ENCODE measurements at regions not wholly inside any gene's neighbourhood (a gene's known extent, or its start where the extent isn't known, plus 50 kb on each side); places are given as distances from the start of the nearest gene placed in this dataset.
"Not testable (repeated sequence)": the region's sequence is repeated elsewhere in the genome, so short reads cannot be mapped to it uniquely, and the experiment has no call there.

DNA sequence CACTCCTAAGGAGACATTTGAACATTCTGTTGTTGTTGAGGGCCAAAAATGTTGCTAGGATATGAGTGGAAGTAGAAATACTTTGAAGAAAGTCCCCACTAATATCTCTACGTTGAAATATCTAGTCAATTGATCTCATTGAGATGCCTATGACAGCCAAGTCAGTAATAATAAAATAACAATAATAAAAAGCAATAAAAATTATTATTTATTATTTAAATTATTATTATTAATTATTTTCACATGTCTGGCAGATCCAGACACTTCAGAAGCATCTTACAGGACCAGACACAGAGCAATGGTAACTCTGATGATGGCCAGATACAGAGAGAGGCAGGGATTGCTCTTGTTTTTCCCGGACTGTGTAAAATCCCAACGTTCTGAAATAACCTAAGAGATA is 143.5 kb upstream of the PALMD start:
- no peak for ATAC-seq

DNA sequence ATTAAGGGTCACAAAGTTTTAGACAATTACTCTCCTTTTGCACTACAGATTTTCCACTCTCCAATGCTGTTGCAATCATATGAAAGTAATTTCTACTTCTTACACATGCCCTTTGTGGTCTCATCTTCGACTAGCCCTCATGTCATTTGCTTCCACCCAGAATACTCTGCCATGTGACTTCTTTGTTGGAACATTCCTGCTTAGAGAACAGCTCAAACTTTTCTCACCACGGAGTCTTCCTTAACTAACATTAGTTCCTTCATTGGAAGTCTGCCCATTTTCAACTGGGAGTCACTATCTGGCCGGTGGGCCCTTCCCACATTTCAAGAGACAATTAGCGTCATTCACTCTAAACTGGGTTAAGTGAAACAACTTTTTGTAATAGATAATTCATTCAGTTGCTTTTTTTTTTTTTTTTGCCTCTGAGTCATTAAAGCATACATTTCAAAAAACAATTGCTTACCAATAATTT is 142.6 kb upstream of the PALMD start:
- ATAC-seq: no peak

DNA sequence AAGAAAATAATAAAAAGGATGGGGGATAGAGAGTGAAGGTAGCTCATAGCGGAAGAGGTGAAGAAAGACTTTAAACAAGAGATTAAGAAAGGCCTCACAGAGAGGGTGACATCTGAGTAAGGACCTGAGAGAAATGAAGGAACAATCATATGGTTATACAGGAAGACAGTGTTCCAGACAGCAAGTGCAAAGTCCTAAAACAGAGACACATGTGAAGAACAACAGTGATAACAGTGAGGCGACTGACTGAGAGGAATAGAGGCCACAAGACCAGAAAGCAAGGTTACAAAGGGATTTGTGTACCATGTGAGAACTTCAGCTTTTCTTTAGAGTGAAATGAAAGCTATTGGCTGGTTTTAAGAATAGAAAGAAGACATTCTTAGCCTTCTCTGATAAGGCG is 141.6 kb upstream of the PALMD start:
- no peak for ATAC-seq

DNA sequence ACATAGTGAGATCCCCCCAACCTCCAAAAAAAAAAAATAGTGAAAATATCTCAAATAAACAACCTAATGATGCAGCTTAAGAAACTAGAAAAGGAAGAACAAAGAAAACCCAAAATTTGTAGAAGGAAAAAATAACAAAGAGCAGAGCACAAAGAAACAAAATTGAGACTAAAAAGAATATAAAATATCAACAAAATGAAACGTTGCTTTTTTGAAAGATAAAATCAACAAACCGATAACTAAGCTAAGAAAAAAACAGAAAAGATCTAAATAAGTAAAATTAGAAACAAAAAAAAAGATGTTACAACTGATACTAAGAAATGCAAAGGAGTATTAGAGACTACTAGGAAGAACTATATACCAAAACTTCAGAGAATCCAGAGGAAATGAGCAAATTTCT is 139.3 kb upstream of the PALMD start:
- ATAC-seq: no peak

DNA sequence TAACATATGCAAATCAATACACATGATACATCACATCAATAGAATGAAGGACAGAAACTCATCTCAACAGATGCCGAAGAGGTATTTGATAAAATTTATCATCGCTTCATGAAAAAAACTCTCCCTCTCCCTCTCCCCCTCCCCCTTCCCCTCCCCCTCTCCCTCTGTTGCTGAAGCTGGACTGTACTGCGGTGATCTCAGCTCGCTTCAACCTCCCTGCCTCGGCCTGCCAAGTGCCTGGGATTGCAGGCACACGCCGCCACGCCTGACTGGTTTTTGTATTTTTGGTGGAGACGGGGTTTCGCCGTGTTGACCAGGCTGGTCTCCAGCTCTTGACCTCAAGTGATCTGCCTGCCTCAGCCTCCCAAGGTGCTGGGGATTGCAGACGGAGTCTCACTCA is 138.5 kb upstream of the PALMD start:
- ATAC-seq: not testable (repeated sequence)

DNA sequence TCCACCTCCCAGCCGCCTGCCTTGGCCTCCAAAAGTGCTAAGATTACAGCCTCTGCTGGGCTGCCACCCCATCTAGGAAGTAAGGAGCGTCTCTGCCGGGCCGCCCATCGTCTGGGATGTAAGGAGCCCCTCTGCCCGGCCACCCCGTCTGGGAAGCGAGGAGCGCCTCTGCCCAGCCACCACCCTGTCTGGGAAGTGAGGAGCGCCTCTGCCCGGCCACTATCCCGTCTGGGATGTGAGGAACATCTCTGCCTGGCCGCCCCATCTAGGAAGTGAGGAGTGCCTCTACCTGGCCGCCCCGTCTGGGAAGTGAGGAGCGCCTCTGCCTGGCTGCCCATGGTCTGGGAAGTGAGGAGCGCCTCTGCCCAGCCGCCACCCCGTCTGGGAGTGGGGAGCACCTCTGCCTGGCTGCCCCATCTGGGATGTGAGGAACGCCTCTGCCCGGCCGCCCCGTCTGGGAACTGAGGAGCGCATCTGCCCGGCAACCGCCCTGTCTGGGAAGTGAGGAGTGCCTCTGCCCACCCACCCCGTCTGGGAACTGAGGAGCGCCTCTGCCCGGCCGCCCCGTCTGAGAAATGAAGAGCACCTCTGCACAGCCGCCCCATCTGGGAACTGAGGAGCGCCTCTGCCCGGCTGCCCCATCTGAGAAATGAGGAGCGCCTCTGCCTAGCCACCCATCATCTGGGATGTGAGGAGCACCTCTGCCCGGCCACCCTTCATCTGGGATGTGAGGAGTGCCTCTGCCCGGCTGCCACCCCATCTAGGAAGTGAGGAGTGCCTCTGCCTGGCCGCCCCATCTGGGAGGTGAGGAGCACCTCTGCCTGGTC is 137.8 kb upstream of the PALMD start:
- ATAC-seq: no peak

DNA sequence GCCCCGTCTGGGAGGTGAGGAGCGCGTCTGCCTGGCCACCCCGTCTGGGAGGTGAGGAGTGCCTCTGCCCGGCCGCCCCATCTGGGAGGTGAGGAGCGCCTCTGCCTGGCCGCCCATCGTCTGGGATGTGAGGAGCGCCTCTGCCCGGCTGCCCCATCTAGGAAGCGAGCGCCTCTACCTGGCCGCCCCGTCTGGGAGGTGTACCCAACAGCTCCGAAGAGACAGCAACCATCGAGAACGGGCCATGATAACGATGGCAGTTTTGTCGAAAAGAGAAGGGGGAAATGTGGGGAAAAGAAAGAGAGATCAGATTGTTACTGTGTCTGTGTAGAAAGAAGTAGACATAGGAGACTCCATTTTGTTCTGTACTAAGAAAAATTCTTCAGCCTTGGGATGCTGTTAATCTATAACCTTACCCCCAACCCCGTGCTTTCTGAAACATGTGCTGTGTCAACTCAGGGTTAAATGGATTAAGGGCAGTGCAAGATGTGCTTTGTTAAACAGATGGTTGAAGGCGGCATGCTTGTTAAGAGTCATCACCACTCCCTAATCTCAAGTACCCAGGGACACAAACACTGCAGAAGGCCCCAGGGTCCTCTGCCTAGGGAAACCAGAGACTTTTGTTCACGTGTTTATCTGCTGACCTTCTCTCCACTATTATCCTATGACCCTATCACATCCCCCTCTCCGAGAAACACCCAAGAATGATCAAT is 137.0 kb upstream of the PALMD start:
- ATAC-seq: not testable (repeated sequence)

DNA sequence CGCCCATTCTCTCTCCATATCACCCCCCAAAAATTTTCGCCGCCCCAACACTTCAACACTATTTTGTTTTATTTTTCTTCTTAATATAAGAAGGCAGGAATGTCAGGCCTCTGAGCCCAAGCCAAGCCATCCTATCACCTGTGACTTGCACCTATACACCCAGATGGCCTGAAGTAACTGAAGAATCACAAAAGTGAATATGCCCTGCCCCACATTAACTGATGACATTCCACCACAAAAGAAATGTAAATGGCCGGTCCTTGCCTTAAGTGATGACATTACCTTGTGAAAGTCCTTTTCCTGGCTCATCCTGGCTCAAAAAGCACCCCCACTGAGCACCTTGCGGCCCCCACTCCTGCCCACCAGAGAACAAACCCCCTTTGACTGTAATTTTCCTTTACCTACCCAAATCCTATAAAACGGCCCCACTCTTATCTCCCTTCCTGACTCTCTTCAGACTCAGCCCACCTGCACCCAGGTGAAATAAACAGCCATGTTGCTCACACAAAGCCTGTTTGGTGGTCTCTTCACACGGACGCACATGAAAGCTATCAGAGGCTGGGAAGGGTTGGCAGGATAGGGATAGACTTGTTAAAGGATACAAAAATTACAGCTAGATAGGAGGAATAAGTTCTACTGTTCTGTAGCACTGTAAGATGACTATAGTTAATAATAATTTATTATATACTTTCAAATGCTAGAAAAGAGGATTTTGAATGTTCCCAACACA is 130.9 kb upstream of the PALMD start:
- ATAC-seq: not testable (repeated sequence)

DNA sequence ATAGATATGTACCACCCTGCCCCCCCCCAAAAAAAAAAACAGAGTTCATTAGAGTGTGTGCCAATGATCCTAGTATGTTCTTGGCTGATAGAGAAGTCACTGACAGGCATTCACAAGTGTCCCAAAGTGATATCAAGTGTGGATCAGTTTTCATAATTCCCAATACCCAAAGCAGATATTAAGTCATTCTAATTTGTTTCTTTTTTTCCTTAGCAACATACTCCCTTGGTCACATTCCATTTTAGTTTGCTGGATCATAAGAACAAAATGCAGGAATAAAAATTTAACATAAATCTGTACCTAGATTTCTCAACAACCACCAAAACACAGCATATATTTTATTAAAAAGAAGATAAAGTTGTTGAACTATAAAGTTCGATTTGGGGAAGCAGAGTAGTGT is 129.8 kb upstream of the PALMD start:
- ATAC-seq: no peak

DNA sequence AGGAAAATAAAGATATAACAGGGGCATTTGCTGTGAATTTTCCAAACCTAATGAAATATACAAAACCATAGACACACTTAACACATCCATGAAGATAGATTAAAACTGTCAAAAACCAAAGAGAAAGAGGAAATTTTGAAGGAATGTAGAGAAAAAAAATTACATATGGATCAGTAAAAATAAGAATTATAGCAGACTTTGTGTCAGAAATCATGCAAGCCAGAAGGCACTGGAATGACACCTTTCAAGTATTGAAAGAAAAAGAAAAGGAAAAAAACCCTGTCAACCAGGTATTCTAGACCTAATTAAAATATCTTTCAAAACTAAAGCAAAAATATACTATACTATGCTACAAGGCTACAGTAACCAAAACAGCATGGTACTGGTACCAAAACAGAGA is 125.8 kb upstream of the PALMD start:
- no peak for ATAC-seq

DNA sequence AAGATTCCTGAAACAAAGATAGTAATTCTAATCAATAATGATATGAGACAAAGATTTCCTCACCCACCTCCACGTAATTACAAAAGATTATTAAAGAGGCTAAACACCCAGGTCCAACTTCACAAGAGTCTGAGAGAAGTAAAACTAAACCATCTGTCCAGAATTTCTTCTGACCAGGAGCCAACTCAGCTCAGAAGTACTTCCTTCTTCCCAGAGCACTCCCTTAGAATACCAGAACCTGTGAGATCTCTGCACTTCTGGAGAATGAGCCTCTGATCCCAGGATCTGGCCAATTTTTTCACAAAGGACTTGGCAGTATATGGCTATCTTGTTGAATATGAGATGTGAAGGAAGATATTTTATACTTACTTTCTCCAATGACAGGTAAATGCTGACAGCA is 120.6 kb upstream of the PALMD start:
- no peak for ATAC-seq

DNA sequence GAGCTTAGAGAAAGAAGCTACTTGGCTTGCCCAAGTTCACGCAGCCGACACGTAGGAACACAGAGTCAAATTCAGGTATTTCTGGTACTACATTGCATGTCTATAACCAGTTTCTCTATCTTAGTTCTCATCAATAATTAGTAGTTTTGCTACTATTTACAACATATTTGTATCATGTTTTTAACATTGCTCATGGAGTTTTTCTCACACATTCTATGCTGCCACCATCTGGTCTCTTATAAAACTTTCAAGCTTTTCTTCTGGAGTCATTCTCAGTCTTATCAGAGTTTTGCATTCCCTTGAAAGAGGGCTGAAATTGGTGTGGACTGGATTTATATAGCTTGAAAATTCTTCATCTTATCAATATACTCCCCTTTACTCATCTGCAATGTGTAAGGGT is 118.8 kb upstream of the PALMD start:
- no peak for ATAC-seq

DNA sequence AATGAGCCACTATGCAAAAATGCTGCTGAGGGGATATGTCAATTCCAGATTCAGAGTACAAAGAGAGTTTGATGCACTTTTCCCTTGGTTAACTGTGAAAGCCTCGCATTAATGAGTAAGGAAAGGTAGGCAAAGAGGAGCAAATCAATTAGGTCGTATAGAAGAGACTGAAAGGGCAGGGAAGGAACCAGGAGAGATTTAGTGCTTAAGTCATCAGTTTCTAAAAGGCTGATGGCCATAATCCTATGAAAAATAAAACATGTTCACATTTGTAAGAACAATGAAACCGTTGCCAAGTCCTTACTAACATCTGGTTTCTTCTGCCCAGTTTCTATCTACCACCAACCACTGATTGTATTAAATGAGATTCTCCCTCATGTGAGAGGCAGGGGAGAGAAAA is 118.4 kb upstream of the PALMD start:
- no peak for ATAC-seq

DNA sequence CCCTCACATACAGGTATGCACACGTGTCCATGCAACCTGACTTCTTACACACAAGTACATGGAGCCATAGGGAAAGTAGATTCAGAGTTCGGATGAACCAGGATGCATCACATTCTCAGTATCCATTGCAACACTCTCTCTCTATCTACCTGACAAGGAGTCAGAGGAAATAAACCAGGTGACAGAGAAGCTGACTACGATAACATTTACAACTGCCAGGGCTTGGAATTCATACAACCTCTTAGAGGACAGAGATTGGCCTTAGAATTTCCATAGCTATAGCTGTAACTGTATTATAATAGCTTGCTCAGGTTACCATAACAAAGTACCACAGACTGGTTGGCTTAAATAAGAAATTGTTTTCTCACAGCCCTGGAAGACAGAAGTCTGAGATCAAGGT is 116.9 kb upstream of the PALMD start:
- no peak for ATAC-seq

DNA sequence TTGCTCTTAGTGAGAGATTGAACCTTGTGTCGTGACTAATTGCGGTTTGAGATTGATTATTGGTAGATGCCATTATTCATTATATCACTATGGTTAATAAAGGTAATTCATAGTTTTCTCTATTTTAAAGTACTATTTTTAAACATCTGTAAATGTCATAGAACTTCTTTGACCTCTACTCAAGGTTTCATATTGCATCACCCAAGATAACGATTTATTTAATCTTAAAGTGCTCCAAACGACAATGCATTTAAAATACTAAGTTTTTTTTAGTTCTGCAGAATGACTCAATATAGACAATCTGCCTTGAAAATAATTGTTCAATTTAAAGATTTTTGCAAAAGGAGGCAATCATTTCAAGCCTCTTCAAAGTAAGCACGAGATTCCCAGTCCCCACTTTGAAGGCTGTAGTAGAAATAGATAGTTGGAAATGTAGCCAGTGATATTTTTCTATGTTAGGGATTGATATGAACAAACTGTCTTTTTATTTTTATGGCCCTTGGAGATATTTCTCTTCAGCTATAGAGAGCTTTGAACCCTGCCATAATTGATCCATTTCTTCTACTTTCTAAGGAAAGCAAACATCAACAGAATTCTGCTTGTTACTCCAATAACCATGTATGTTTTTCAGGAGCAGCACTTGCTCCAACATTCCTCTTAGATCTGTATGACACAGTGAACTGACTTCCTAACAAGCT is 114.2 kb upstream of the PALMD start:
- ATAC-seq: no peak

DNA sequence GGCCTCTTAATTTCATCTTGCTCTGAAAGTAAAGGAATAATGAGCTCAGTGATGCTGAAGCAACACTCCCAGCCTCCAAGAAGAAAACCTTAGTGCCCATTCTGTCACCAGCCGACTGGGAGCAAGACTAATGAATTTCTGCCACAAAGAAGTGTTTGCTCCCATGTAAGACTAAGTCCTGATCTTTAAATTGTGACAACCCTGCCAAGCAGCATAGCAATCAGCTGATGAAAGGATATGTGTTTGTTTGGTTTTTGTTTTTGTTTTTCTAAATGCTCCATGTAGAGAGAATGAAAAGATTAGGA is 113.7 kb upstream of the PALMD start:
- no peak for ATAC-seq

DNA sequence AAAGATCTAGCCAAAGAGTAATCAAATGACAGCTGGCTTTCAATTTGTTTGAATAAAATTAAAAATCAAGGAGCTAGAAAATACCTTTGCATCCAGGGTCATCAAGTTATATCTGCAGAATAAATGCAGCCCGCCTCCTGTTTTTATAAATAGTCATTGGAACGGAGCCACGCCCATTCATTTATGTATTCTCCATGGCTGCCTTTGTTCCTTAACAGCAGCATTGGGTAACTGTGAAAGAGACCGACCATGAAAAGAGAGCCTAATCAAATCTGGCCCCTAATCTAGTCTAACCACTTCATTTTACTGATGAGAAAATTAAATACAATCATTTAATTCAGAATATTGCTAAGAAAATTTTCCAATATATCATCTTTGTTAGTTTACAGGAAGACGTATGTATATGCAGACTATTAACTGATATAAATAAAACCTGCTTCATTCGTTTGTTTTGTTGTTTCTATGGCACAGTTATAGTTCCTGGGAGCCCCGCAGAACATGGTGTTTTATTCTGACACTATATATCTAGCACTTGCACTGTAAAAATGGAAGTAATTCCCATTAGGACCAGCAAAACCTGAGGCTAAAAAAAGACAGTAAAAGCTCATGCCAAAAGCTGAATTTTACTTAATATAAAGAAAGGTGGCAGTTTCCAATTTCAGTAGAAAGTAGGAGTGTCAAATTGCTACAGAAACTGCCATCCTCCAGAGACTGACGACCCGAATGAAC is 111.8 kb upstream of the PALMD start:
- ATAC-seq: no peak

DNA sequence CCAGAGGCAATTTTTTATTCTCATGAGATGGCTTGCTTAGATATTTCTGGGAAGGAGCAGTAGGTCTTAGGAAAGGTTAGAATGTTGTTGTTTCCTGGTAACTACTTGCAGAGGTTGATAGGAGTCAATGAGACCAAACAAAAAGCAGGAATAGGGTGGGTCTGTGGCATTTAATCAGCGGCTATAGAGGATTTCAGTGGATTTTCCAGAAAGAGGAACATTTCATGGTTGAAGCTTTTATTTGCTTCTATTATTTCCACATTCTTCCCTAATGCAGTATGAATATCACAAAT is 111.3 kb upstream of the PALMD start:
- ATAC-seq: no peak

DNA sequence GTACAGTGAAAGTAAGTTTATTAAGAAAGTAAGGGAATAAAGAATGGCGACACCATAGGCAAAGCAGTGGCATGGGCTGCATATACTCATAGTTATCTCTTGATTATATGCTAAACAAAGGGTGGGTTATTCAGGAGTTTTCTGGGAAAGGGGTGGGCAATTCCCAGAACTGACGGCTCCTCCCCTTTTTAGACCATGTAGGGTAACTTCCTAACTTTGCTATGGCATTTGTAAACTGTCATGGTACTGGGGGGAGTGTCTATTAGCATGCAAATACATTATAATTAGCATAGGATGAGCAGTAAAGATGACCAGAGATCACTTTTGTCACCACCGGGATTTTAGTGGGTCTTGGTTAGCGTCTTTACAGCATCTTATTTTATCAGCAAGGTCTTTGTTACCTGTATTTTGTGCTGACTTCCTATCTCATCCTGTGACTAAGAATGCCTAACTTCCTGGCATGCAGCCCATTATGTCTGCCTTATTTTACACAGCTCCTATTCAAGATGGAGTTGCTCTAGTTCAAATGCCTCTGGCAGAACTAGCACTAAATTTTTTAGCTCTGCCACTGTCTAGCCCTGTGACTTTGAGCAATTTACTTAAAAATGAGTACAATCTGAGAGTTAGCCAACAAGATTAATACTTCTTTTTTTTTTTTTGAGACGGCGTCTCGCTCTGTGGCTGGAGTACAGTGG is 110.3 kb upstream of the PALMD start:
- ATAC-seq: no peak

DNA sequence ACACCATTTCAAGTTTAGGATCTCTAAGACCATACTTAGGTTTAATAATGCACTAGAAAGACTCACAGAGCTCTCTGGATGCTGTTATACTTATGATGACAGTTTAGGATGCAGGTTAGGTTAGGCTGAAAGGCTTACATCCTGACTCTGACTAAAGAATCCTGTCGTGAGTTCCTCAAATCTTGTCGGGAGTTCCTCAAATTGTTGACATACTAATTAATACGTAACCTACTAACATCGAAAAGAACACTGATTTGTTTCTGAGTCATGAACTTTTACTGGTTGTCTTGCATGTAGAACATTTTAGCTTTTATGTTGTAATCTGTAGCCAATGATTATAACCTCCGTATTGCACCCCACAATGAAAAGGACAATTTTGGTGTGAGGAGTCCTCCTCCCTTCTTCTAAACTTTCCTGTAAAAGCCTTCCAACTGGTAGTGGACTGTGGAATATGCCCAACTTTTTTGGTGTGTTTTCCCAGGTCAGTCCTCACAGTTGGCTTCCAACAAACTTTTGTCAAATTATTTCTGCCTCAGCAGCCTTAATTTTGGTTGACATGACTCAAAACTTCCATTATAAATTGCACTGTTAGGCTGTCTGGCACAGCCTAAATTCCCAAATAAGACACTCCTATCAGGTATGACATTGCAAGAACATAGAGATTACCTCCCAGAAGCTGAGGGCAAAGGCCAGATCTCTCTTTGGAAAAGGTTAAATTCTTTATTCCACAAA is 107.9 kb upstream of the PALMD start:
- ATAC-seq: no peak

DNA sequence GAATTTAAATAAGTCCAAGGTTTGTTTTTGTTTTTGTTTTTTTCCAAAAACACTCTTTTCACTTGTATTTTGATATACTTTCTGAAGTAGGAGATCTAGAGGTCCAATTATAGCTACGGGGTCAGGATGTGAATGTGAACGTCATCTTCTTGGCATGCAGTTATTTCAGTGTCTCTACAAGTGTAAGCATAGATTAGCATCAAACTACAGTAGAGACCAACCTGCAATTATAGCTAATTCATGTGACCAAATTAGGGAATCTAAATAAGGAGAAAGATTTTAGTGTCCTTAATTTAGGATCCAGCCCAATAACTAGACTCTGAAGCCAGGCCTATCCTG is 107.3 kb upstream of the PALMD start:
- no peak for ATAC-seq

DNA sequence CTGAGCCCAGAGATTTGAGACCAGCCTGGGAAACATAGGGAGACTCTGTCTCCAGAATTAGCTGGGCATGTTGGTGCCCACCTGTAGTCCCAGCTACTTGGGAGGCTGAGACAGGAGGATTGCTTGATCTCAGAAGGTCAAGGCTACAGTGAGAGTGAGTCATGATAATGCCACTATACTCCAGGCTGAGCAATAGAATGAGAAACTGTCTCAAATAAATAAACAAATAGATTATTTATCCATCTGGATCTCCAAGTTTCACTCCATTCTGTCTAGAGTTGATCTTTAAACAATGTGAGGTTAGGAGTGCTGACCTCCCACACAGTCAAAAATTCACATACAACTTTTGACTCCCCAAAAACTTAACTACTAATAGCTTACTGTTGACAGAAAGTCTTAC is 106.8 kb upstream of the PALMD start:
- no peak for ATAC-seq

Data from activated CD4-positive, CD25-positive, alpha-beta regulatory T cell treated with anti-CD3 and anti-CD28 coated beads, Interleukin-2, amount 50 U/mL, for 24 hours (primary cell).